ENCODE measurements at regions not wholly inside any gene's neighbourhood (a gene's known extent, or its start where the extent isn't known, plus 50 kb on each side); places are given as distances from the start of the nearest gene placed in this dataset.

GRCh38 chr13:50412046-50412617 is 396.9 kb downstream of the KCNRG start:
- ChIA-PET POLR2A (no interaction called here), CTCF (interaction anchor here (1.0 kb wide), 1 partner anchor 415 kb away, joined by 3 read pairs; the partner anchor contains the start of gene TRIM13)
- DNase-seq (ENCODE audit: low read depth) = no peak
- no peaks in the 10 kb centered on the region for H3K36me3 ChIP-seq (ENCODE audit: control insufficient read depth, insufficient read depth, low read length)
- TF ChIP-seq CTCF (IDR thresholded peaks at IDR 0.05; ENCODE audit: insufficient read depth, low read depth, low read length) = no peak
- H3K4me3 ChIP-seq (ENCODE audit: low read depth, low read length) = no peak overlapping the region
- no peaks in the 10 kb centered on the region for H3K27me3 ChIP-seq (ENCODE audit: control insufficient read depth, insufficient read depth, low read length)

DNA sequence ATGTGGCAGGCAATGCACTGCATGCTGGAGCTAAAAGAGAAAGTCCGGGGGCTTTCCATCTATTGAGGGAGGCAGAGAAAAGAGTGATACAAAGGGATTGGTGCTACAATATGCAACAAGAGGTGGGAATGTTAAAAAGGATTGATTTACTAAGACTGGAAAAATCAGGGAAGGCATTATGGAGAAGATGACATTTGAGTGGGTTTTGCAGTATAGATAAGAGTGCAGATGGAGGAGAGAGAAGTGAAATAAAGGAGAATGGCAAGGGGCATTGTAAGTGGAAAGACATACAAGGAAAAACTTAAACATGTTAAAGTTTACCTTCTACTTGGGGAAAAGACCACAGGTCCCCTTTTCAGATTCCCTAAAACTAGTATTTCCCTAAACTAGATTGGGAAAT is 399.4 kb downstream of the KCNRG start:
- POLR2A ChIA-PET = no interaction called here
- no peak overlapping the region for H3K4me3 ChIP-seq (ENCODE audit: low read depth, low read length)

DNA sequence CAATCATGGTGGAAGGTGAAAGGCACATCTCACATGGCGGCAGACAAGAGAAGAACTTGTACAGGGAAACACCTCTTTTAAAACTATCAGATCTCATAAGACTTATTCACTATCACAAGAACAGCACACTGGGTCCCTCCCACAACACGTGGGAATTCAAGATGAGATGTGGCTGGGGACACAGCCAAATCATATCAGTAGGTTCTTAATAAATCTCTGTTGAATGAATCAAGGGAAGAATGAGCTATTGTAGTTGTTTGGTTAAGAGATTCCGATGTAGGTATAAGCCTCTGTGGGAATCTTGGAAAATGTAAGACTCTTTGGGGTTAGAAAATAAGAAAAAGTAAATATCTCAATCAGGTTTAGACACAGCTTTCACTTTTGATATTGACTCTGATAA is 400.2 kb downstream of the KCNRG start:
- no peak for DNase-seq (ENCODE audit: low read depth)
- Histone ChIP-seq H3K27me3 (ENCODE audit: control insufficient read depth, insufficient read depth, low read length) (no peaks in the 10 kb centered on the region), H3K36me3 (ENCODE audit: control insufficient read depth, insufficient read depth, low read length) (no peaks in the 10 kb centered on the region), H3K4me3 (ENCODE audit: low read depth, low read length) (no peak overlapping the region)
- TF ChIP-seq CTCF (IDR thresholded peaks at IDR 0.05; ENCODE audit: insufficient read depth, low read depth, low read length) = no peak
- CTCF ChIA-PET = interaction anchor here (0.6 kb wide), 1 partner anchor 8 kb away, joined by 3 read pairs; no protein-coding TSS in a partner anchor
- POLR2A ChIA-PET = no interaction called here

More for the DNA sequence above, 399.4 kb downstream of the KCNRG start:
- Histone ChIP-seq H3K36me3 (ENCODE audit: control insufficient read depth, insufficient read depth, low read length) (no peaks in the 10 kb centered on the region), H3K27me3 (ENCODE audit: control insufficient read depth, insufficient read depth, low read length) (no peaks in the 10 kb centered on the region)
- no peak for DNase-seq (ENCODE audit: low read depth)
- TF ChIP-seq CTCF (IDR thresholded peaks at IDR 0.05; ENCODE audit: insufficient read depth, low read depth, low read length) = no peak
- CTCF ChIA-PET = no interaction called here

DNA sequence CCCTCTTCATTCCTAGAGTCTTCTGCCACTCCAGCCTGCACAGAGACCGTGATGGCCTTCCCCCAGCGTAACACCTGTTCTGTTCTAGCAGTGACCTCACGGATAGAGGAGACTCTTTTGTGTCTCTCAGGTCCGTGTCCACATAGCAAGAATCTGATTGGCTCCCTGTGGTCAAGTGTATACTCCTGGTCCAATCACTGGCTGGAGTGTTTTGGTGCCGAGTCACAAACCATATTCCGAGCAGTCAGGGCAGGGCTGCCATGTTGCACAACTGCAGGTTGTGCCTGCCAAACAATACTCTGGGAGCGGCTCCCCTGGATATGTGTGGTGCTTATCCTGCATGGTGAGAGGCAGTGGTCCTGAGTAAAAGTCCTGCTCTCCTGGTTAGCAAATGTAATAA is 402.4 kb downstream of the KCNRG start:
- Histone ChIP-seq H3K27me3 (ENCODE audit: control insufficient read depth, insufficient read depth, low read length) (no peaks in the 10 kb centered on the region), H3K4me3 (ENCODE audit: low read depth, low read length) (no peak overlapping the region), H3K36me3 (ENCODE audit: control insufficient read depth, insufficient read depth, low read length) (no peaks in the 10 kb centered on the region)
- POLR2A ChIA-PET = no interaction called here
- no peak for TF ChIP-seq CTCF (IDR thresholded peaks at IDR 0.05; ENCODE audit: insufficient read depth, low read depth, low read length)
- DNase-seq (ENCODE audit: low read depth) = no peak
- CTCF ChIA-PET = no interaction called here

DNA sequence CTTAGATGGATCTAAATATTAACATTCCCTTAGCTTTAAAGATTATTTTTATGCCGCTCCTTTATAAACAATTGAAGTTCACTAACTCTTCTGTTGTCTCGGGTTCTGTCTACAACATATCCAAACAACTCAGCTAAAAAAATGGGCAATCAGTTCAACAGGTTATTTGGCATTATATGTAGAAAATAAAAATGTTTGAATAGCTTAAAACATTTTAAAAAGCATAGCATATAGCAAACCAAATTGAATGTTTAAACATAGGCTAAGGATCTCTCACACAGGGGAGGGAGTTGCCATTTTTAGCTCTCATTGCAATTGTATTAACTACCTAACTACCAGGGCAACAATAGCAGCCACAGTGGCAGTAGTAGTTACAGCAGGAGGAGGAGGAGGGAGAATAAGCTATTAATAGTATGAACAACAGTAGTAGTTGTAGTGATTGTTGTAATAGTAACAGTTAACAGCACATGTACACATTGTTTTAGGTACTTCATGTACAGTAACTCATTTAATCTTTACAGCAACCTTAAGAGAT is 404.2 kb downstream of the KCNRG start:
- CTCF ChIA-PET = interaction anchor here (0.6 to 1.4 kb wide), 2 partner anchors 8 to 114 kb away, joined by 3 read pairs; no protein-coding TSS in a partner anchor

More for the DNA sequence above, 404.2 kb downstream of the KCNRG start:
- TF ChIP-seq CTCF (IDR thresholded peaks at IDR 0.05; ENCODE audit: insufficient read depth, low read depth, low read length) = no peak
- POLR2A ChIA-PET = no interaction called here
- H3K27me3 ChIP-seq (ENCODE audit: control insufficient read depth, insufficient read depth, low read length) = no peaks in the 10 kb centered on the region
- no peaks in the 10 kb centered on the region for H3K36me3 ChIP-seq (ENCODE audit: control insufficient read depth, insufficient read depth, low read length)
- no peak overlapping the region for H3K4me3 ChIP-seq (ENCODE audit: low read depth, low read length)
- DNase-seq (ENCODE audit: low read depth) = no peak

Measured in BJ (cell line).